ENCODE measurements at regions not wholly inside any gene's neighbourhood (a gene's known extent, or its start where the extent isn't known, plus 50 kb on each side); places are given as distances from the start of the nearest gene placed in this dataset.
"Not testable (repeated sequence)": the region's sequence is repeated elsewhere in the genome, so short reads cannot be mapped to it uniquely, and the experiment has no call there.

GRCh38 chrX:25503826-25504225, 488.1 kb upstream of the ARX start:
- no peak for TF ChIP-seq CTCF (IDR thresholded peaks at IDR 0.05; ENCODE audit: insufficient read depth, low read depth, low read length)
- no peak for DNase-seq (ENCODE audit: low read depth)
- H3K4me3 ChIP-seq (ENCODE audit: low read depth, low read length): no peak overlapping the region

- H3K4me3 ChIP-seq (ENCODE audit: low read depth, low read length): no peak overlapping the region
- TF ChIP-seq CTCF (IDR thresholded peaks at IDR 0.05; ENCODE audit: insufficient read depth, low read depth, low read length): no peak
- no peak for DNase-seq (ENCODE audit: low read depth)
Measured at GRCh38 chrX:25507801-25508200, 492.0 kb upstream of the ARX start.

GRCh38 chrX:25519258-25519657, 503.5 kb upstream of the ARX start:
- no peak for TF ChIP-seq CTCF (IDR thresholded peaks at IDR 0.05; ENCODE audit: insufficient read depth, low read depth, low read length)
- H3K4me3 ChIP-seq (ENCODE audit: low read depth, low read length): no peak overlapping the region
- no peak for DNase-seq (ENCODE audit: low read depth)

- H3K4me3 ChIP-seq (ENCODE audit: low read depth, low read length); DNase-seq (ENCODE audit: low read depth): not testable (repeated sequence)
Measured at GRCh38 chrX:25522443-25523010, 506.8 kb upstream of the ARX start.

GRCh38 chrX:25523574-25524540, 508.1 kb upstream of the ARX start:
- H3K4me3 ChIP-seq (ENCODE audit: low read depth, low read length): no peak overlapping the region
- TF ChIP-seq CTCF (IDR thresholded peaks at IDR 0.05; ENCODE audit: insufficient read depth, low read depth, low read length): peak; percentile 15
- DNase-seq (ENCODE audit: low read depth): peak; percentile 2

- TF ChIP-seq CTCF (IDR thresholded peaks at IDR 0.05; ENCODE audit: insufficient read depth, low read depth, low read length): no peak
- H3K4me3 ChIP-seq (ENCODE audit: low read depth, low read length): no peak overlapping the region
- DNase-seq (ENCODE audit: low read depth): no peak
Measured at GRCh38 chrX:25527156-25527555, 511.4 kb upstream of the ARX start.

- no peak overlapping the region for H3K4me3 ChIP-seq (ENCODE audit: low read depth, low read length)
- DNase-seq (ENCODE audit: low read depth): no peak
- TF ChIP-seq CTCF (IDR thresholded peaks at IDR 0.05; ENCODE audit: insufficient read depth, low read depth, low read length): no peak
Measured at GRCh38 chrX:25527596-25527995, 511.8 kb upstream of the ARX start.

Measured in fibroblast of villous mesenchyme (primary cell).